ENCODE measurements at regions not wholly inside any gene's neighbourhood (a gene's known extent, or its start where the extent isn't known, plus 50 kb on each side); places are given as distances from the start of the nearest gene placed in this dataset.

DNA sequence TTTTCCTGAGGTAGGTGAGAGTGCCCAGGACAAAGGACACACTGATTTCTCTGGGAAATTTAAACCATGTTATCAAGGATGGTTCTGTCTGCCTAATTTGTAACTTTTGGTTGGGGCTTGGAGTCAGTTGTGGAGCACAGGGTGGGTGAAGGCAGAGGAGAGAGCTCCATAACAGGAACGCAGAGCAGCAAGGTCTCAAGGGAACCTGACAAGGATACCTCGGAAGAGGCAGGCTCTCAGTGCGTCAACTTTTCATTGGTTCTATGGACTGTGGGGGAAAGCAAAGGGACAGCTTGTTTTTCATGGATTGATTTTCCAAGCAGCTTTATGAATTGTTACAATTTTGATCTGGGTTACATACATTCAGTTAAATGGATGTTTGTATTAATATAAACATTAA lies 110.4 kb downstream of the SLIT2 start:
- TF ChIP-seq CTCF (IDR thresholded peaks at IDR 0.05) (no peak), POLR2AphosphoS5 (IDR thresholded peaks at IDR 0.05; ENCODE audit: low read depth, low read length) (no peak), TCF7L2 (IDR thresholded peaks at IDR 0.05; ENCODE audit: low read depth, low read length) (no peak), REST (IDR thresholded peaks at IDR 0.05; ENCODE audit: insufficient read depth in 1 of 2, low read depth in 2 of 2, low read length in 1 of 2) (no peak)
